ENCODE measurements at regions not wholly inside any gene's neighbourhood (a gene's known extent, or its start where the extent isn't known, plus 50 kb on each side); places are given as distances from the start of the nearest gene placed in this dataset.

GRCh38 chr12:14272956-14273912, 92.2 kb upstream of the ATF7IP start:
- in situ Hi-C loops (cut with MboI; ENCODE audit: low sequenced_read_pairs), result loop anchor here (25.0 kb wide), 2 partner anchors 89 to 189 kb away; partner anchors contain the start of gene ATF7IP

DNA sequence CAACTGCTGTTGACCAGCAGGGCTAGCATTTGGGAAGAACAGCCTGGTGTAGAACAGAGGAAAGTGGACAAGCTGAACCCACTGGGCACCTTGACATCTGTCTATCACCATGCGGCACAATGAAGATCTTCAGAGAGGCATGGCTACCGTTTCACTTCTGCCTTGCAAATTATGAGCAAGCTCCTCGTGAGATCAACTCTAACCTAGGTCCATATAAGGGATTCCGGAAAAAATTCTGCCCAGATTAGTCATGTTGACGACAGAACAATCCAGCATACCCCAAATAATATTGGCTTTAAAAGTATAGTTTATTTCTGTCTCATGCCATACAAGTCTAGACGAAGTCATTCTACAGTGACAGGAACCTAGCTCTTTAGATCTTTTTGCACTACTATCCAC, 91.6 kb upstream of the ATF7IP start:
- in situ Hi-C loops (cut with MboI; ENCODE audit: low sequenced_read_pairs), result loop anchor here (25.0 kb wide), 2 partner anchors 88 to 188 kb away; partner anchors contain the start of gene ATF7IP

- in situ Hi-C loops (cut with MboI; ENCODE audit: low sequenced_read_pairs), result no loop called here
These were observed 90.4 kb upstream of the ATF7IP start for GRCh38 chr12:14275111-14275510.

DNA sequence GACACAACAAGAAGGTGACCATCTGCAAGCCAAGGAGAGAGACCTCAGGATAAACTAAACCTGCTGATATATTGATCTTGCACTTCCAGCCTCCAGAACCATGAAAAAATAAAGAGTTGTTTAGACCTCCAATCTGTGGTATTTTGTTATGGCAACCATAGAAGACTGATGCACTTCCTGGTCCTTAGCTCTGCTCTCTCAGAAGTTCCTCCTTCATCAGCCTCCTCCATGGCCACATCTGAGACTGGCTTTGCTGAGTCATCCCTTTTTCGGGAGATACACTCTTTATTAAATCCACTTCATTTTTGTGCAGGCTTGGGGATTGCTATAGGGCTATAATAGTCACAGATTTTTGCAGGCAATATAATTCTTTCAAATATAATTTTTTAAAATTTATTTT, 89.6 kb upstream of the ATF7IP start:
- in situ Hi-C loops (cut with MboI; ENCODE audit: low sequenced_read_pairs), result no loop called here

DNA sequence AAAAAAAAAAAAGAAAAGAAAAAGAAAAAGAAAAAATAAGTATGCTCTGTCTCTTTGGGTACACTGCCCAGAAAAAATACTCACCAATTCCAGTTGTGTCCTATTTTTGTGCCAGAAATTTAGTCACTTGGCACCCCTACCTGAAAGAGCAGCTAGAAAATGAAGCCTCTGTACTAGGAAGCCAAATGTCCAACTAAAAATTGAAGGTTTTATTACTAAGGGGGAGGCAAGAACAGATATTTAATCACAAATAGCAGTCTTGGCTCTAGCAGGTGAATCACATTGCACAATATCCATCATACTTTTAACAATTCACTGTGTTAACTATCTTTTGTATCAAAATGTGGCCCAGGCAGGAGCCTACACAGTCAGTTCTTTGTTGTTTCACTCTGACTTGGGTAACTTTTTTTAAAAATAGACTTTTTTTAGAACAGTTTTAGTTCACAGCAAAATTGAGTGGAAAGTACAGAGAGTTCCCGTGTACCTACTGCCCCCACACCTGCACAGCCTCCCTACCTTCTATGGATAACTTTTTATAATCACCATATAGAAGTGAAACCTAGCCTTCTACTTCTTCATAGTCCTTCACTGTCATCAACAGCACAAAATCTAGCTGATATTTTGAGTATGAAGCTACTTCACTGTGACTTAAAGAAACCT, 87.1 kb upstream of the ATF7IP start:
- in situ Hi-C loops (cut with MboI; ENCODE audit: low sequenced_read_pairs), result no loop called here

DNA sequence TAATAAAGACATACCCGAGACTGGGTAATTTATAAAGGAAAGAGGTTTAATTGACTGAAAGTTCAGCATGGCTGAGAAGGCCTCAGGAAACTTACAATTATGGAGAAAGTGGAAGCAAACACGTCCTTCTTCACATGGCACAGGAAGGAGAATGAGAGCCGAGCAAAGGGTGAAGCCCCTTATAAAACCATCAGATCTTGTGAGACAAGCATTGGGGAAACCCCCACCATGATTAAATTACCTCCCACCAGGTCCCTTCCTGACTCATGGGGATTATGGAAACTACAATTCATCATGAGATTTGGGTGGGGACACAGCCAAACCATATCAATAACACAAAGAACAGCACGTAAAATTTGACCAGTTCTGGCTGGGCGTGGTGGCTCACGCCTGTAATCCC, 85.6 kb upstream of the ATF7IP start:
- in situ Hi-C loops (cut with MboI; ENCODE audit: low sequenced_read_pairs), result no loop called here

DNA sequence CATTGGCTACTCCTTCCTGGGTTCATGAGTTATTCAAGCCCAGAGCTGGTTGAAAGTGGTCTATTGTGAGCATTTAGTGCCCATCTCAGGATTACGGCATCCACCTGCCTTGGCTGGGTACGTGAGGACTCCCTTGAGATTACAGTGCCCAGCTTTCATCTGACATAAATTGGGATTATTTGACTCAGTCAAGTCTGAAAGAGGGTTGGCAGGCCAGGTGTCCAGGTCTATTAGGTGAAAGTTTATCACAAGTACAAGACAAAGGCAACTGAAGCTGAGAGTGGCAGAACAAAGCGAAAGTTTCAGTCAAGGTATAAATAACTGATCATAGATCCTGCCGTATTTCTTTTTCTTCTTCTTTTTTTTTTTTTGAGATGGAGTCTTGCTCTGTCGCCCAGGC, 84.6 kb upstream of the ATF7IP start:
- in situ Hi-C loops (cut with MboI; ENCODE audit: low sequenced_read_pairs), result no loop called here

- in situ Hi-C loops (cut with MboI; ENCODE audit: low sequenced_read_pairs), result no loop called here
These were observed 83.9 kb upstream of the ATF7IP start for GRCh38 chr12:14281539-14281938.

DNA sequence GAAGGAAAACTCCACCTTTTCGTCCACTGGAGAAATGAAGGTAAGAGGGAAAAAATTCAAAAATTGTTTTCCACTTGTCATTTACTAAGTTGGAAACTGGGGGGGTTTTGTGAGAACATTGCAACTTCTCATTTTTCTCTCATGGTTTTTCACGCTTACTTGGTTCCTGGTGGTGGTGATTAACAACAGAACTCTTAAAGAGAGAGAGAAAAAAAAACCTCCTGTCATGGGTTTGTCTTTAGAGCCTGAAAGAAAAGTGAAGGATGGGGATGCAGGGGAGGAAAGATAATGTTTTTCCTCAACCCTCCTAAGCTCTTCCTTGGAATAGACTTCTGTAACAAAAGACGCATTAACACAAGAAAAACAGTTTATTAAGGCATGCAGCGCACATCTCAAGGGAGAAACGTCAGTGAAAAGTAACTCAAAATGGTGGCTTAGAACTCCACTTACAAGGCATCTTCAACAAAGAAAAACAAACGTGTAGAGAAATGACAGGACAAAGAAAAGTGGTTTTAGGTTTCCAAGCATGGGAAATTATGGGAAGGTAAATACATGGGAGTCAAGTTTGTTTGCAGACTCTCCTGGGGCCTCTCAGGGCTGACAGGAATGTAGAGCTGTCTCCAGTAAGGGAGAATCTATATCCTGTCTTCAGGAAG, 81.9 kb upstream of the ATF7IP start:
- in situ Hi-C loops (cut with MboI; ENCODE audit: low sequenced_read_pairs), result no loop called here

DNA sequence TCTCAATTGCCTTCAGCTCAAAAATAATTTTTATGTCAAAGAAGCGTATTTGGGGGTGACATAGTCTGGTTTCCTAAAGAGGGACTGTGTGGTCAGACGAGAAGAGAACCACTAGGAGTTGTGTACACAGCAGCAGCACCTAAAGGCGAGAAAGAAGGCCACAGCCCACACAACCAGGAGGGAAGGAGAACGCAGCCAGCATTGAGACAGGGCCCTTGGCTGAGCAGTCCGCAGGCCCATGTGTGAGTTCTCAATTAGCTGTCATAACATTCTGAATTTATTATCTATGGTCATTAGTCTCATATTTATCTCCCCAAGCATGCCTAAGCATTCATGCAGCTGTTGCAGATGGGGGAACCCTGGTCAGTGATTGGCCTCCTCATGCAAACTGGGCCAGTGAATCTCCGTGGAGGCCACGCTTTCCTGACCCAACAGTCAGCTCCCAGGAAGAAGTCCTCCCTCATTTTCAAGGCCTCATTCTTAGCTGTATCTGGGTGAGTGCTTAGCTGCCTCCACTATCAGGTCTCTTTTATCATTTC, 81.2 kb upstream of the ATF7IP start:
- in situ Hi-C loops (cut with MboI; ENCODE audit: low sequenced_read_pairs), result no loop called here

DNA sequence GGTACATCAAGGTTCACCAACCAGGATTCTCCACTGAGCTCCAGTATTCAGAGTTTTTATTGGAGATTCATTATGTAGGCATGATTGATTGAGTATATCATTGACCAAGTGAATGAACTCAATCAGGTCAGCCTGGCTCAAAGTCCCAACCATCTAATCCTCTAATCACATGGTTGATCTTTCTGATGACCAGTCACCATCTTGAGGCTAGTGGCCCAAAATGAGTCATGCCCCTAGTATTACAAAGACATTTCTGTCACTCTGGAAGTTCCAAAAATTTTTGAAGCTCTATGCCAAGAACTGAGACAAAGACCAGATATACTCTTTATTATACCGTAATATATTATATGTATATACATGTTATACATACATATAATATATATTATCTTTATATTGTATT, 75.9 kb upstream of the ATF7IP start:
- in situ Hi-C loops (cut with MboI; ENCODE audit: low sequenced_read_pairs), result no loop called here

- in situ Hi-C loops (cut with MboI; ENCODE audit: low sequenced_read_pairs), result no loop called here
These were observed 74.5 kb upstream of the ATF7IP start for GRCh38 chr12:14290951-14291350.

DNA sequence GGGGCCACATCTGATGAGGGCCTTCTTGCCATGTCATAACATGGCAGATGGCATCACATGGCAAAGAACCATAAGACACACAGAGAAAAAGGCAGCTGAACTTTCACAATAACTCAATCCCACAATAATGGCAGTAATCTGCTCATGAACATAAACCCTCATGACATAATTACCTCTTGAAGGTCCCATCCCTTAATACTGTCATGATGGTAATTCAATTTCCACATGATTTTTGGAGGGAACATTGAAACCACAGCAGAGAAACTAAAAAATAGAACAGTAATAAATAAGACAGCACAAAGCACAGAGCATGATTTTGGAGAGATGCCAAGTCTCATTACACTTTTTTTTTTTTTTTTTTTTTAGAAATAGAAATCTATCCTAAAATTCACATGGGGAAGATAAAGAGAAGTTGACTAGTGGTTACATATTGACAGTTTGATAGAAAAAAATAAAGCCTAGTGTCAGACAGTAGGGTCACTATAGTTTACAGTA, 61.8 kb upstream of the ATF7IP start:
- in situ Hi-C loops (cut with MboI; ENCODE audit: low sequenced_read_pairs), result no loop called here

GRCh38 chr12:14307004-14307403, 58.5 kb upstream of the ATF7IP start:
- in situ Hi-C loops (cut with MboI; ENCODE audit: low sequenced_read_pairs), result no loop called here

DNA sequence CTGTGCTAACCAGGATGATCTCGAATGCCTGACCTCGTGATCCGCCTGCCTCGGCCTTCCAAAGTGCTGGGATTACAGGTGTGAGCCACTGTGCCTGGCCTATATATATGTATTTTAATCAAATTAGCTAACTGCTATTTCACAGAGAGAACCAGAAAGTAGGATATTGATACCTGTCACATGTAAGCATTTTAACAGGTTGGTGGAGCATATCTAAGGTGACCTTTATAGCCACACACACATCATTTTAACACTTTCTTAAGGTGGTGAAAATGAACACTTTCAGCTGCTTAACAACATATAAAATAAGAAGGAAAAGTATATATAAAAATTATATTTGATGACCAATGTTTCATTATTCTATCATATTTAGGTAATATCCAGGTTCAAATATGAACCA, 57.0 kb upstream of the ATF7IP start:
- in situ Hi-C loops (cut with MboI; ENCODE audit: low sequenced_read_pairs), result no loop called here

GRCh38 chr12:14310866-14311265, 54.6 kb upstream of the ATF7IP start:
- in situ Hi-C loops (cut with MboI; ENCODE audit: low sequenced_read_pairs), result no loop called here

DNA sequence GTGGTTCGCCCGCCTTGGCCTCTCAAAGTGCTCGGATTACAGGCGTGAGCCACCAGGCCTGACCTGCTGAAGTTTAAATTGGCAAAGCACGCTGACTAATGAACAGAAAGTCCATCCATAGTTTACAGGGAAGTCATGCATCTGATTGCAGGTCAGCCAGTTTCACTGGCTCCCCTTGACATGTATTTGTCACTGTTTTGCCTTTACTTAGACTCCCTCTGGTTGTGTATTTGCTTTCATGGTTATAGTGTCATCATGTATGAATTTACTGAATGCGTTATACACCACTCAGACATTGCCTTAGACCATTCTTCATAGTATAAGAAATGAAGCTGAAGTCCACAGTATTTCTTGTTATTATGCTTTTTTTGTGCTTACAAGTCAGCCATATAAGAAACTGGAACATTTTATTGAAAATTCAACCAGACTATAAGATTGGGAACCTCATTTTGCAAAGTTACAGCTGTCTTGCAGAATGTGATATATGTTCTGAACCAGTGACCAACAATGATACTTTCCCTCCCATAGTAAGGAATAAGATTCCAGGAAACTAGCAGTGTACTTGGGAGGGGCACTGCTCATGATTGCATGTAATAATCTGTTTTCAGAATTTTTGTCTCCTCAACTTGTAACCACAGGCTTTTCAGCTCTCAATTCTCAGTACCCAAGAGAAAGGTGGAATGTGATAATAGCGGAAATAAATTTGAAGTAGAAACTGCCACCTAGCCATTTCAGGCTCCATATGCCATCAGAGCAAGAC, 51.9 kb upstream of the ATF7IP start:
- in situ Hi-C loops (cut with MboI; ENCODE audit: low sequenced_read_pairs), result no loop called here

DNA sequence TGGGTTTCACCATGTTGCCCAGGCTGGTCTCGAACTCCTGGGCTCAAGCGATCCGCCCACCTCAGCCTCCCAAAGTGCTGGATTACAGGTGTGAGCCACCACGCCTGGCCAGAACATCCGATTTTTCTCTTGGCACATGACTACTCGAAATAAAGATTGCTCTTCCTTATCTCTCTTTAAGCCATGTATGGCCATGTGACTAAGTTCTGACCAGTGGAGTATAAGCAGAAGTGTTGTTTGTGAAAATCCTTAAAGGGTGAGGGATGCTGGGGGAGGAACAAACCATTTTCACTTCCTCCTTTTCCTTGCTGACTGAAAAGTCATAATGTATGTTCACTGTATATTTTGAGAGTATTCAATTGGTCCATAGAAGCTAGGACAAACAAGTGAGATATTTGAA, 50.7 kb upstream of the ATF7IP start:
- in situ Hi-C loops (cut with MboI; ENCODE audit: low sequenced_read_pairs), result no loop called here

DNA sequence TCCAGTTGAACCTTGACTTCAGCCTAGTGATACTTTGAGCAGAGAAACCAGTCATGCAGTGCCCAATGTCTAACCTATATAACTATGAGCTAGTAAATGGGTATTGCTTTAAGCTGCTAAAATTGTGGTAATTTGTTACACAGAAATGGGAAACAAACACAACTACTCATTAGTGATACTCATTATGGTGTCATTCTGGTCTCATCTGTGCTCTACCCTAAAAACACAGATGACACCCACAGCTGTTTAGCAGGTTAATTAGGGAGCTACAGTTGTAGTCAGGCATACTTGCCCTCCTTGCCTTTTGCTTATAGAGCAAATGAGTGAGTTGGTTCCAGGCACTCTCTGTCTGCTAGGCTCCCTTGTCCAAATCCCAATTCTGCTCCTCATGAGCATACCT, 50.0 kb upstream of the ATF7IP start:
- in situ Hi-C loops (cut with MboI; ENCODE audit: low sequenced_read_pairs), result no loop called here
